ENCODE measurements at regions not wholly inside any gene's neighbourhood (a gene's known extent, or its start where the extent isn't known, plus 50 kb on each side); places are given as distances from the start of the nearest gene placed in this dataset.

DNA sequence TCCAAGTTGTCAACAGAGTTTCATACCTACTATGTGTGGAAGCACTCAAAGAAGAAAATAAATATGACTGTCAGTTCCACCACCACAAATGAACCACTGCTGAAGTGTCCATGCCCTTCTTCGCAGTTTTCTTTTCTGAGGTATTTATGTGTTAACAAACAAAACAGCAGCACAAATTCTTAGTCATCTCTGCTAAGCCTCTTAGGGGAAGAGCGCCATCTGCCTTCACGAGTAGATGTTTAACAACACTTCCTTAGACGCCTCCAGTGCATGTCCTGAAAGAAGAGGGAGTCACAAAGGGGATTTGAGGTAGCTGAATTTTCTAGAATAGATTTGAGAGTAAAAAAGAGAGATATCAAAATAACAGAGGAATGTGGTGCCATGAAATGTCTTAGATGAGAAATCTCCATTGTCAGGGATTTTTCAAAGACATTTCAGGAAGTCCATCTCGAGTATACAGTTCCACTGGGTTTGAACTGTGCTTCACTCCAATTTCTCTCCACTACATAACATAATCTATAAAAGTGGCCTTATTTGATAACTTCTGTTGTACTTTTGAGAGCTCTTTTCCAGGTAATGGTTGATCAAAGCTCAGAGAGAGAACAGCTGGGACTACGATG, 775.3 kb upstream of the POM121L12 start:
- H3K4me3 ChIP-seq (ENCODE audit: low read depth, low read length): no peak overlapping the region
- no peak for DNase-seq (ENCODE audit: low read depth)
- TF ChIP-seq, protein P1, sequence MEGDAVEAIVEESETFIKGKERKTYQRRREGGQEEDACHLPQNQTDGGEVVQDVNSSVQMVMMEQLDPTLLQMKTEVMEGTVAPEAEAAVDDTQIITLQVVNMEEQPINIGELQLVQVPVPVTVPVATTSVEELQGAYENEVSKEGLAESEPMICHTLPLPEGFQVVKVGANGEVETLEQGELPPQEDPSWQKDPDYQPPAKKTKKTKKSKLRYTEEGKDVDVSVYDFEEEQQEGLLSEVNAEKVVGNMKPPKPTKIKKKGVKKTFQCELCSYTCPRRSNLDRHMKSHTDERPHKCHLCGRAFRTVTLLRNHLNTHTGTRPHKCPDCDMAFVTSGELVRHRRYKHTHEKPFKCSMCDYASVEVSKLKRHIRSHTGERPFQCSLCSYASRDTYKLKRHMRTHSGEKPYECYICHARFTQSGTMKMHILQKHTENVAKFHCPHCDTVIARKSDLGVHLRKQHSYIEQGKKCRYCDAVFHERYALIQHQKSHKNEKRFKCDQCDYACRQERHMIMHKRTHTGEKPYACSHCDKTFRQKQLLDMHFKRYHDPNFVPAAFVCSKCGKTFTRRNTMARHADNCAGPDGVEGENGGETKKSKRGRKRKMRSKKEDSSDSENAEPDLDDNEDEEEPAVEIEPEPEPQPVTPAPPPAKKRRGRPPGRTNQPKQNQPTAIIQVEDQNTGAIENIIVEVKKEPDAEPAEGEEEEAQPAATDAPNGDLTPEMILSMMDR (IDR thresholded peaks at IDR 0.05; ENCODE audit: insufficient read depth, low read length): no peak

DNA sequence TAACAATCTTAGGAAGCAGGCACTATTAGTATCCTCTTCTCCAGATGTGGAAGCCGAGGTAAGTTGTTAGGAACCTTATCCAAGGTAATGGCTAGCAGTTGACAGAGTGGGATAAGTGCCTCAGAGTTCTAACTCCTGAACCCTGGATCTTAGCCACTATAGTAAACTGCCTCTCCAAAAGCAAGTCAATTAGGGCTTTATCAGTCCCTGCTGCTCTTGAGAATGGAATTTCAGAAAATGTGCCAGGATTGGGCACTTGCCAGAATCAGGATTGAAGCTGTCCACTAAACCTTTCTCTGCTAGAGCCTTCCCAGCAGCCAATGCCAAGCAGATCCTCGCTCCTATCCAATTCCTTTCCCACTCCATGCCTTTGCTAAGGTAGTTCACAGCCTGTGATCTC, 777.5 kb upstream of the POM121L12 start:
- no peak for DNase-seq (ENCODE audit: low read depth)
- TF ChIP-seq, protein P1 (IDR thresholded peaks at IDR 0.05; ENCODE audit: insufficient read depth, low read length): no peak
- H3K4me3 ChIP-seq (ENCODE audit: low read depth, low read length): no peak overlapping the region

DNA sequence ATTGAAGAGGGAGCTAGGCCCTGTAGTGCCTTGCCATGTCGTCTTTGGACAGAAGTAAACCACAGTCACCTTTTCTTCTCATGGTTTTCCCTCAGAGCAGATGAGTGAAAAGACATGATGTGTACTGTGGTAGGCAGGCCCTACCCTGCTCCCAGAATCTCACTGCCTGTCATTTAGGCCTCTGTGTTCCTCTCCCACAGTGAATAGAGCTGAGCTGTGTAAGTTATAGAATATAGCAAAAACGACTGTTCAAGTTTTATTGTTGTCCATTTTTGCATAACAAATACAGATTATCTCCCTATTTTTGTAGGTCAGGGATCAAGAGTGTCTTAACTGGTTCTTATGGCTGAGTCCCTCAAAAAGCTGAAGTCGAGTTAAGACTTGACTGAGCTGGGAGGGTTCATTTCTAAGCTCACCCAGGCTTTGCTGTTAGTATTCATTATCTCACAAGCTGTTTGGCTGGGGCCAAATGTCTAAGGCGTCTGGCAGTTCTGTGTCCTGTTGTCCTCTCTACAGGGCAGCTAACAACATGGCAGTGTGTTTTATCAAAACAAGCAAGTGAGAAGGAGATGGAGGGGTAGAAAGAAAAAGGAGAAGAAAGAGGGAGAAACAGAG, 780.9 kb upstream of the POM121L12 start:
- TF ChIP-seq, protein P1 (IDR thresholded peaks at IDR 0.05; ENCODE audit: insufficient read depth, low read length): no peak
- H3K4me3 ChIP-seq (ENCODE audit: low read depth, low read length): no peak overlapping the region
- DNase-seq (ENCODE audit: low read depth): no peak

DNA sequence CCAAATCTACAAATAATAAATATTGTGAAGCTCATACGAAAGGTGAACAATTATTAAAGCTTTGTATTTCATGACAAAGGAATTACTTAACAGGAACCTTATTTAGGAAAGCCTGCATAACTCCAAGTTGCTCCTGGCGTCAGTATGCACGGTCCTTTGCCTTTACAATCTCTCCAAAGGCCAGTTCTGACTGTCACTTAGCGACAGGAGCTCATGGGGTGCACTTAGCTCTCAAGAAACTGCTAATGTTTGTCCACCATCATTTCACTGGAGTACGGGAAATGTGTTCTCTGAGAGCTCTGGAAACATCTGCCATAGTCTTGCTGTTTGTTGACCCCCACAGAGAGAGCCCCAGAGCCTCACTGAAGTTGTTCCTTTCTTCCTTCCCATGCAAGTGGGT, 781.5 kb upstream of the POM121L12 start:
- TF ChIP-seq, protein P1 (IDR thresholded peaks at IDR 0.05; ENCODE audit: insufficient read depth, low read length): no peak
- H3K4me3 ChIP-seq (ENCODE audit: low read depth, low read length): no peak overlapping the region
- DNase-seq (ENCODE audit: low read depth): no peak

DNA sequence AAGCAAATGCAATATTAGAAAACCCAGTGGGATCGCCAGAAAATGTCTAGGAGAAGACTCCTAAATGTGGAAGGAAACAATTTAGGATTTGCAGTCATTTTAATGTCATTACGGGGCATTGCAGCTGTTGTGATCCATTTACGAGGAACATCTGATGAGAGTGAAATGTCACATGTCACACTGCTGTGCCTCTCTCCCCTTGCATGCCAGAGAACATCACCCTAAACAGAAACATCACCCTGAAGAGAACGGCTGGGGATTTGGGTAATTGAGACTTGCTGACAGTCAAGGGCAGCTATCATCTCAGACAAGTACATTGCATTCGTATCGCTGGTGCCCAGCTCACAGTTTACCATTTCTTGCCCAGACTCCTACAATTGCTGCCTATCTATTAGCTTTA, 785.7 kb upstream of the POM121L12 start:
- TF ChIP-seq, protein P1 (IDR thresholded peaks at IDR 0.05; ENCODE audit: insufficient read depth, low read length): no peak
- DNase-seq (ENCODE audit: low read depth): no peak
- H3K4me3 ChIP-seq (ENCODE audit: low read depth, low read length): no peak overlapping the region

DNA sequence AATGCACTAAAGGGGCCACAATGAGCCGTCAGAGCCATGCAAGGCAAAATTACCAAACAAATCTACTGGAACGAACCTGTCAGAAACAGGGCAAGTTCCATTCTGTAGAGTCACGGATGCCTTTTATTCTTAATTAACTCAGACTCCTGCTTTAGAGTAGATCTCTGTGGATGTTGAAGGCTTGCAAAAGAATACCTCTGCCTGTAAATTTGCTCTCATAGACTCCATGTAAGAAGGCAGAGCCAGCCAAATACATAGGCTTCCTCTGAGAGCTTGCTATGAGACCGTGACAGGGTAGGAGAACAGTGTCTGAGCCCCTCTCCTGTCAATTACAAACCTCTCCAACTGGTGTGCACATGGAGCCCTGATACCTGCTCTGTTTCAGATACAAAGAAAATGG, 787.9 kb upstream of the POM121L12 start:
- H3K4me3 ChIP-seq (ENCODE audit: low read depth, low read length): no peak overlapping the region

More for the DNA sequence above, 787.9 kb upstream of the POM121L12 start:
- no peak for DNase-seq (ENCODE audit: low read depth)
- TF ChIP-seq, protein P1 (IDR thresholded peaks at IDR 0.05; ENCODE audit: insufficient read depth, low read length): no peak

Data from fibroblast of the aortic adventitia (primary cell).